Activated CD4-positive, alpha-beta T cell treated with anti-CD3 and anti-CD28 coated beads for 24 hours (primary cell): ENCODE measurements at regions not wholly inside any gene's neighbourhood (a gene's known extent, or its start where the extent isn't known, plus 50 kb on each side); places are given as distances from the start of the nearest gene placed in this dataset.

Source experiments
- DNase-seq, 2 donors: peaks; one replicate each; pipeline ENCODE4 v3.0.0-alpha.2; 2020; ENCODE audit warnings: low read depth in 2 of 2

- DNase-seq, result no peak
Observed at GRCh38 chr2:226652983-226653765, 146.4 kb downstream of the IRS1 start.

- no peak for DNase-seq
Observed at GRCh38 chr2:226652369-226652768, 147.3 kb downstream of the IRS1 start.

- DNase-seq, result peak in 1 of 2 donors; percentile 5
Observed at GRCh38 chr2:226649871-226650660, 149.6 kb downstream of the IRS1 start.

GRCh38 chr2:226649201-226649600 lies 150.4 kb downstream of the IRS1 start:
- no peak for DNase-seq

- no peak for DNase-seq
Observed at GRCh38 chr2:226647621-226648518, 151.8 kb downstream of the IRS1 start.

GRCh38 chr2:226644399-226644865 lies 155.2 kb downstream of the IRS1 start:
- no peak for DNase-seq

- no peak for DNase-seq
Observed at GRCh38 chr2:226643946-226644282, 155.7 kb downstream of the IRS1 start.

GRCh38 chr2:226643030-226643945 lies 156.3 kb downstream of the IRS1 start:
- DNase-seq, result no peak

GRCh38 chr2:226641008-226641407 lies 158.6 kb downstream of the IRS1 start:
- DNase-seq, result no peak

- no peak for DNase-seq
Observed at GRCh38 chr2:226640501-226640900, 159.1 kb downstream of the IRS1 start.

GRCh38 chr2:226639550-226639949 lies 160.1 kb downstream of the IRS1 start:
- DNase-seq, result no peak

- DNase-seq, result no peak
Observed at GRCh38 chr2:226638576-226638975, 161.0 kb downstream of the IRS1 start.

- DNase-seq, result no peak
Observed at GRCh38 chr2:226637383-226637782, 162.2 kb downstream of the IRS1 start.

GRCh38 chr2:226636586-226636985 lies 163.0 kb downstream of the IRS1 start:
- DNase-seq, result no peak

- no peak for DNase-seq
Observed at GRCh38 chr2:226634943-226635604, 164.5 kb downstream of the IRS1 start.

- DNase-seq, result no peak
Observed at GRCh38 chr2:226631671-226632070, 167.9 kb downstream of the IRS1 start.

GRCh38 chr2:226631187-226631586 lies 168.4 kb downstream of the IRS1 start:
- DNase-seq, result no peak

GRCh38 chr2:226625946-226626345 lies 173.7 kb downstream of the IRS1 start:
- DNase-seq, result no peak

- no peak for DNase-seq
Observed at GRCh38 chr2:226623587-226624368, 175.8 kb downstream of the IRS1 start.

GRCh38 chr2:226622484-226622883 lies 177.1 kb downstream of the IRS1 start:
- no peak for DNase-seq
